Calu3 (cell line): ENCODE measurements at regions not wholly inside any gene's neighbourhood (a gene's known extent, or its start where the extent isn't known, plus 50 kb on each side); places are given as distances from the start of the nearest gene placed in this dataset.

Experiments used
- BruUV-seq: library from RNA; stranded (reverse); fragments of 400-500 nt; replicated peaks from 2 replicates; lab custom pipeline; 2021; lab: Mats Ljungman, UMichigan
- CTCF ChIA-PET: fragments of 300-600 bp; sonication (Branson Sonifier 250); formaldehyde crosslinking; loops from one replicate; lab custom pipeline; 2022; ENCODE audit warnings: antibody characterized with exemption; lab: Charles Lee
- DNase-seq: peaks from one replicate; pipeline ENCODE4 v3.0.0; 2022
- H3K27ac Mint-ChIP-seq: one replicate; pipeline ENCODE4 v1.8.0; 2022; ENCODE audit warnings: mixed read lengths; ENCODE audit not compliant: unreplicated experiment
- H3K27me3 Mint-ChIP-seq: one replicate; pipeline ENCODE4 v1.8.0; 2022; ENCODE audit warnings: mixed read lengths; ENCODE audit not compliant: unreplicated experiment
- H3K36me3 Mint-ChIP-seq: one replicate; pipeline ENCODE4 v1.8.0; 2022; ENCODE audit warnings: mild to moderate bottlenecking, moderate library complexity, mixed read lengths; ENCODE audit not compliant: insufficient read depth, unreplicated experiment
- H3K4me1 Mint-ChIP-seq: one replicate; pipeline ENCODE4 v1.8.0; 2022; ENCODE audit warnings: mild to moderate bottlenecking, low read depth, mixed read lengths; ENCODE audit not compliant: unreplicated experiment
- H3K4me3 Mint-ChIP-seq: one replicate; pipeline ENCODE4 v1.8.0; 2022; ENCODE audit warnings: mild to moderate bottlenecking, low read depth, moderate library complexity, mixed read lengths; ENCODE audit not compliant: unreplicated experiment
- H3K9me3 Mint-ChIP-seq: one replicate; pipeline ENCODE4 v1.8.0; 2022; ENCODE audit warnings: low read depth, mixed read lengths; ENCODE audit not compliant: unreplicated experiment
- intact Hi-C: fragments of 100-400 bp; cut with micrococcal nuclease; formaldehyde crosslinking; loops from one replicate; pipeline ENCODE4 v1.10.0; 2022; ENCODE audit not compliant: unreplicated experiment
- TF ChIP-seq, protein P1 (sequence below): fragments of 200-600 bp; IDR thresholded peaks from one replicate; pipeline ENCODE4 v1.8.0; 2022; ENCODE audit warnings: antibody characterized with exemption; ENCODE audit not compliant: unreplicated experiment

DNA sequence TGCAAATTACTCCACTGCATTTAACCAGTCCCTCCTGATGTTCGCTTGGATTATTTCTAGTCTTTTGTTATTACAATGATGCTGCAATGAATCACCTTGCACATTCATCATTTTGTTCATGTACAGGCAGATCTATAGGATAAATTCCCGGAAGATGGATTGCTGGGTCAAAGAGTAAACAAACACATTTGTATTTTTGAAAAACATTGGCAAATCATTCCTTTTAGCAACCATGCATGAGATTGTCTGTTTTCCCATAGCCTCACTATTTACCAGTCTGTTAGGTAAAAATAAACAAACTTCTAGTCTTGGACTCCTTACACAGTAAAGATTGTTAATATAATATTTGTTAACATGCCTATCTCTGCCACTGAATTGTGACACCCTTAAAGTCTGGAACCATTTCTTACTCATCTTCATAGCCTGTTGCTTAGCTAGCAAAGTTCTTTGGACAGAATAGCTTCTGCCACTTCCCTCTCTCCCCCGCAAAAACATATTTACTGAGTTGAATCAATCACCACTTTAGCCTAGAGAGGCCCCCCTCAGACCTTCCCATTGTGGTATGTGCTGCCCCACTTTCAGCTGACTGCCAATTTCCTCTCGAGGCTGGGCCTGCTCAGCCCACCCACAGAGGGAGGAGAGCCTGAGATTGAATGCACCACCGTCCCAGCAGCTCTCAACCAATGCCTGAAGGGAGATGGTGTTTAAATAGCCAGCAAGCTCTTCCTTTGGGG, 108.4 kb upstream of the ATXN3L start:
- TF ChIP-seq, protein P1, sequence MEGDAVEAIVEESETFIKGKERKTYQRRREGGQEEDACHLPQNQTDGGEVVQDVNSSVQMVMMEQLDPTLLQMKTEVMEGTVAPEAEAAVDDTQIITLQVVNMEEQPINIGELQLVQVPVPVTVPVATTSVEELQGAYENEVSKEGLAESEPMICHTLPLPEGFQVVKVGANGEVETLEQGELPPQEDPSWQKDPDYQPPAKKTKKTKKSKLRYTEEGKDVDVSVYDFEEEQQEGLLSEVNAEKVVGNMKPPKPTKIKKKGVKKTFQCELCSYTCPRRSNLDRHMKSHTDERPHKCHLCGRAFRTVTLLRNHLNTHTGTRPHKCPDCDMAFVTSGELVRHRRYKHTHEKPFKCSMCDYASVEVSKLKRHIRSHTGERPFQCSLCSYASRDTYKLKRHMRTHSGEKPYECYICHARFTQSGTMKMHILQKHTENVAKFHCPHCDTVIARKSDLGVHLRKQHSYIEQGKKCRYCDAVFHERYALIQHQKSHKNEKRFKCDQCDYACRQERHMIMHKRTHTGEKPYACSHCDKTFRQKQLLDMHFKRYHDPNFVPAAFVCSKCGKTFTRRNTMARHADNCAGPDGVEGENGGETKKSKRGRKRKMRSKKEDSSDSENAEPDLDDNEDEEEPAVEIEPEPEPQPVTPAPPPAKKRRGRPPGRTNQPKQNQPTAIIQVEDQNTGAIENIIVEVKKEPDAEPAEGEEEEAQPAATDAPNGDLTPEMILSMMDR, result no peak
- Mint-ChIP-seq H3K36me3 (no peaks in the 10 kb centered on the region), H3K9me3 (no peaks in the 10 kb centered on the region), H3K27ac (peak overlapping the region; percentile 3), H3K4me3 (no peak overlapping the region), H3K27me3 (no peaks in the 10 kb centered on the region), H3K4me1 (peaks cover 25% of the 10 kb centered on the region)
- CTCF ChIA-PET, result no interaction called here
- DNase-seq, result no peak
- no TSS peak for BruUV-seq
- intact Hi-C loops, result no loop called here

DNA sequence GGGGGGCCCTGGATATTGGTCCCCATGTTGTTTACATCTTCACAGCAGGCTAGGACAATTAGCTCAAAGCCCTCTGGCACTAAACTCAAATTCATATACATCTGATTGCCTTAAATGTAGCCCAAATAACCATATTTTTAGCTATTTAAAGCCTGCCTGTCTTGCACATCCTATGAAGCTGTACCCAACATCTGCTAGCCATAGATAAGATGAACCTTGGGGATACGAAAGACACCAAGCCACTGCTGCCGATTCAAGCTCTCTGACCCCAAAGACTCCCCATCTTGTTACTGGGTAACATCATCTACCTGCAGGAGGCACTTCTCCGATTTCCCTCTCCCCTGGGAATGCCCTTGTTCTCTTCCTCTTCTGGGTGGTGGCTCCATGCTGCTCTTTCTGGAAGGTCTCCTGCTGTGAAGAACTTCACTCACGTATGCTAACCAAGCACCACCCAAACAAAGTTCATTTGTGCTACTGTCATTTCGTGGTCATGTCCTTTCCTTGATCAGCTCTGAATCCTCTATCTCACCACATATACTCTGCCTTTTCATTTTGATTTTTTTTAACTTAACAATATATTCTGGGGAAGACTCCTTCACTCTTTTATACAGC, 107.7 kb upstream of the ATXN3L start:
- BruUV-seq, result no TSS peak
- Mint-ChIP-seq H3K4me1 (peaks cover 25% of the 10 kb centered on the region), H3K36me3 (no peaks in the 10 kb centered on the region), H3K27me3 (no peaks in the 10 kb centered on the region), H3K4me3 (no peak overlapping the region), H3K27ac (peak overlapping the region; percentile 3), H3K9me3 (no peaks in the 10 kb centered on the region)
- DNase-seq, result no peak
- intact Hi-C loops, result no loop called here
- CTCF ChIA-PET, result no interaction called here
- TF ChIP-seq, protein P1, result no peak

- no peaks in the 10 kb centered on the region for H3K9me3 Mint-ChIP-seq
- intact Hi-C loops, result no loop called here
- peaks cover 14% of the 10 kb centered on the region for H3K4me1 Mint-ChIP-seq
- no TSS peak for BruUV-seq
- H3K27me3 Mint-ChIP-seq, result no peaks in the 10 kb centered on the region
- CTCF ChIA-PET, result no interaction called here
- H3K27ac Mint-ChIP-seq, result no peak overlapping the region
- H3K36me3 Mint-ChIP-seq, result no peaks in the 10 kb centered on the region
- TF ChIP-seq, protein P1, result no peak
- H3K4me3 Mint-ChIP-seq, result no peak overlapping the region
- no peak for DNase-seq
Measured at GRCh38 chrX:13420545-13421183, 100.8 kb upstream of the ATXN3L start.

DNA sequence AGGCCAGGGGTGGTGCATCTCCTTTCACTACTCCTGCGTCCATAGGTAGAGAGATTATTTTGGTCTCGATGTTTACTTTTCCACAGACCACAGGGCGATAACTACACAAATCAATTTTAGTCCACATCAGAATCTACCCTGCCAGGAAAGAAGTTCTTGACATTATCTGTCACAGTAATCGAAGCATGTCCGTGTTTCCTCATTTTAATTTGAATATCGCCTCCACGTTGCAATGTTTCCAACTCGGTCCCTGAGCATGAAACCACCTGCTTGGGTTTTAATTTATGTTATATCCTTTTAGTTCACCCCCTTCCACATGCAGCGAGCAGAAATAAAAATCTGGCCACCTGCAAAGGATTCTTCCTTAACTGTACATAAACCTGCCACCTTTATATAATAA, 100.1 kb upstream of the ATXN3L start:
- Mint-ChIP-seq H3K9me3 (no peaks in the 10 kb centered on the region), H3K27ac (no peak overlapping the region), H3K4me1 (peaks cover 20% of the 10 kb centered on the region), H3K4me3 (no peak overlapping the region), H3K36me3 (no peaks in the 10 kb centered on the region), H3K27me3 (no peaks in the 10 kb centered on the region)
- TF ChIP-seq, protein P1, result no peak
- intact Hi-C loops, result no loop called here
- BruUV-seq, result no TSS peak
- CTCF ChIA-PET, result no interaction called here
- no peak for DNase-seq
